ENCODE measurements at regions not wholly inside any gene's neighbourhood (a gene's known extent, or its start where the extent isn't known, plus 50 kb on each side); places are given as distances from the start of the nearest gene placed in this dataset.

DNA sequence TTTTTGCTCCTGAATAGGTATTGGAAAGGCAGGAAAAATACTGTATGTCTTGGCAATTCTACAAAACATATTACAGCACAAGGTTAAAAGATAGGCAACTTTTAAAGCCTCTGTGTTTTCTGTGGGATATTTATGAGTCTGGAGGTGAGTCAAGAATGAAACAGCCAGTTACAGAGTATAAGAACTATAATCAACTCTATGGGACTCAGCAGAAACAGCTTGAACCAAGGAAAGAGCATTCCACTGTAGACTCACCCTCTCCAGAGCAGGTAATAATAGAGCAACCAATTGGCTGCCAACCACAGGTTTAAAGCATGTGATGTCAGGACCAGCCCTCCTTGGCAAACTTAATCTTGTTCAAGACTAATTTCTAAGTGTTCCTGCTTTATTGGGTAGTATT lies 100.5 kb upstream of the MDM1 start:
- CTCF ChIA-PET: no interaction called here
- Mint-ChIP-seq H3K9me3 (no peaks in the 10 kb centered on the region), H3K4me3 (no peak overlapping the region), H3K36me3 (ENCODE audit: low read depth) (no peaks in the 10 kb centered on the region), H3K27ac (no peak overlapping the region), H3K27me3 (no peaks in the 10 kb centered on the region), H3K4me1 (ENCODE audit: low read depth) (peaks cover 6% of the 10 kb centered on the region)
- ATAC-seq (ENCODE audit: poor library complexity): no peak
- Histone ChIP-seq H3K27me3 (ENCODE audit: control insufficient read depth in 1 of 2, insufficient read depth in 2 of 2, low read length in 2 of 2) (no peaks in the 10 kb centered on the region), H3K36me3 (ENCODE audit: insufficient read depth, low read length) (no peaks in the 10 kb centered on the region), H3K27ac (ENCODE audit: low read depth in 1 of 2, low read length in 2 of 2) (no peak overlapping the region), H3K4me3 (ENCODE audit: low read length) (no peak overlapping the region), H3K9me3 (ENCODE audit: control insufficient read depth in 1 of 2, insufficient read depth in 1 of 2, low read length in 2 of 2) (peaks cover 0 to 5% of the 10 kb centered on the region in 2 experiments), H3K4me1 (ENCODE audit: insufficient read depth, low read length) (no peaks in the 10 kb centered on the region)
- TF ChIP-seq, protein P1, sequence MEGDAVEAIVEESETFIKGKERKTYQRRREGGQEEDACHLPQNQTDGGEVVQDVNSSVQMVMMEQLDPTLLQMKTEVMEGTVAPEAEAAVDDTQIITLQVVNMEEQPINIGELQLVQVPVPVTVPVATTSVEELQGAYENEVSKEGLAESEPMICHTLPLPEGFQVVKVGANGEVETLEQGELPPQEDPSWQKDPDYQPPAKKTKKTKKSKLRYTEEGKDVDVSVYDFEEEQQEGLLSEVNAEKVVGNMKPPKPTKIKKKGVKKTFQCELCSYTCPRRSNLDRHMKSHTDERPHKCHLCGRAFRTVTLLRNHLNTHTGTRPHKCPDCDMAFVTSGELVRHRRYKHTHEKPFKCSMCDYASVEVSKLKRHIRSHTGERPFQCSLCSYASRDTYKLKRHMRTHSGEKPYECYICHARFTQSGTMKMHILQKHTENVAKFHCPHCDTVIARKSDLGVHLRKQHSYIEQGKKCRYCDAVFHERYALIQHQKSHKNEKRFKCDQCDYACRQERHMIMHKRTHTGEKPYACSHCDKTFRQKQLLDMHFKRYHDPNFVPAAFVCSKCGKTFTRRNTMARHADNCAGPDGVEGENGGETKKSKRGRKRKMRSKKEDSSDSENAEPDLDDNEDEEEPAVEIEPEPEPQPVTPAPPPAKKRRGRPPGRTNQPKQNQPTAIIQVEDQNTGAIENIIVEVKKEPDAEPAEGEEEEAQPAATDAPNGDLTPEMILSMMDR (IDR thresholded peaks at IDR 0.05): no peak
- no peak for DNase-seq
- POLR2A ChIA-PET: no interaction called here
- intact Hi-C loops (cut with DNase I, micrococcal nuclease): no loop called here

DNA sequence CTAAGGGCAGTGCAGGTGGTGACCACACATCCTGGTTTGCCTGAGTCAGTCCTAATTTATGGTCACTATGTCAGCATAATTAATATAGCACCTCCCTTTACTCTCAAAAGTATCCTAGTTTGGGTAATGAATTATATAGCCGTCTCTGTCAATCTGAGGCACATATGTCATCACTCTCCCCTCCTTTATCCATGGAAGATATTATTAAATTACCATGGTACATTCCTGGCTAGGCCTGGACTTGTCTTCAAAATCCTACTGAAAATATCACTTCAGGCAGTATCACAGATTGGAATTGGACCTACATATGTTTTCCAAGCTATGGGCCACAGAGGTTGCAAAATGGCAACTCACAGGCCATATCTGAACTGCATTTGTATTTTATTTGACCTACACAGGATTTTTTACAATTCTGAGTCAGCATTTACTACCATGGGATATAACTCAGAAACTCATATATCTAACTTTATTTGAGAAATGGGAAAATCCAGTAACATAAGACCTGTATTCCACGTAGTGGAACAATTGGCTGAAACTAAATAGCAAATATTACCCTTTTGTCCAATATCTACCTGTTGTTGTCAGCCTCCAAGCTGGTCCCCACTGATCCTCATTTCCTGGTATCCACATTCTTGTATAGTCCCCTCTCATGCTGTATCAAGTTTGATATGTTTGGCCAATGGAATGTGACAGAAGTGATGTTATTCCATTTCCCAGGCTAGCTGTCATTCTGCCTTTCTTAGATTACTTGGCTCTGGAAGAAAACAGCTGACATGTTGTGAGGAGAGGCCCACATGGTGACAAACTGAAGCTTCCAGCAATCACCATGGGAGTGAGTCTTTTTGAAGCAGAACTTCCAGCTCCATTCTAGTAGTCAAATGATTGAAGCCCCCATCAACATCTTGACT lies 102.5 kb upstream of the MDM1 start:
- Histone ChIP-seq H3K4me3 (ENCODE audit: low read length) (no peak overlapping the region), H3K9me3 (ENCODE audit: control insufficient read depth in 1 of 2, insufficient read depth in 1 of 2, low read length in 2 of 2) (peaks cover 0 to 5% of the 10 kb centered on the region in 2 experiments), H3K36me3 (ENCODE audit: insufficient read depth, low read length) (no peaks in the 10 kb centered on the region), H3K4me1 (ENCODE audit: insufficient read depth, low read length) (peaks cover 5% of the 10 kb centered on the region), H3K27ac (ENCODE audit: low read depth in 1 of 2, low read length in 2 of 2) (no peak overlapping the region), H3K27me3 (ENCODE audit: control insufficient read depth in 1 of 2, insufficient read depth in 2 of 2, low read length in 2 of 2) (no peaks in the 10 kb centered on the region)
- POLR2A ChIA-PET: no interaction called here
- ATAC-seq (ENCODE audit: poor library complexity): no peak
- DNase-seq: no peak
- Mint-ChIP-seq H3K27me3 (no peaks in the 10 kb centered on the region), H3K27ac (no peak overlapping the region), H3K9me3 (no peaks in the 10 kb centered on the region), H3K4me3 (no peak overlapping the region), H3K4me1 (ENCODE audit: low read depth) (peaks cover 6% of the 10 kb centered on the region), H3K36me3 (ENCODE audit: low read depth) (no peaks in the 10 kb centered on the region)
- CTCF ChIA-PET: no interaction called here
- TF ChIP-seq, protein P1 (IDR thresholded peaks at IDR 0.05): no peak
- intact Hi-C loops (cut with DNase I, micrococcal nuclease): no loop called here

DNA sequence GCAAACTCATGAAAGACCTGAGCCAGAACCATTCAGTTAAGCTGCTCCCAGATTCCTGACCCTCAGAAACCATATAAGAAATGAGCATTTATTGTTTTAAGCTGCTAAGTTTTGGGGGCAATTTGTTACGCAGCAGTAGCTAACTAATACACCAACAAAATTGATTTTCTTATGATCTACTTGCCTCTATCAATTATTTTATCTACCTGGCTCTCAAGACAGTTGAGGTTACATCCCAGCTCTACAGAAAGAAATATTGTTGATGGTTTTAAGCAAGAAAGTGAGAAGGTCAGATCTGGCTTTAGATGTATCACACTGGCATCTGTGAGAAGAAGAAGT lies 103.1 kb upstream of the MDM1 start:
- no peaks in the 10 kb centered on the region for H3K36me3 Mint-ChIP-seq (ENCODE audit: low read depth)
- no peaks in the 10 kb centered on the region for H3K27me3 ChIP-seq (ENCODE audit: control insufficient read depth in 1 of 2, insufficient read depth in 2 of 2, low read length in 2 of 2)
- no peak overlapping the region for H3K4me3 Mint-ChIP-seq
- DNase-seq (no peak), ATAC-seq (ENCODE audit: poor library complexity) (no peak)
- H3K4me1 Mint-ChIP-seq (ENCODE audit: low read depth): peaks cover 6% of the 10 kb centered on the region
- H3K4me1 ChIP-seq (ENCODE audit: insufficient read depth, low read length): peaks cover 10% of the 10 kb centered on the region
- peaks cover 0 to 5% of the 10 kb centered on the region in 2 experiments for H3K9me3 ChIP-seq (ENCODE audit: control insufficient read depth in 1 of 2, insufficient read depth in 1 of 2, low read length in 2 of 2)
- H3K27ac Mint-ChIP-seq: no peak overlapping the region
- ChIA-PET POLR2A (interaction anchor here (0.9 kb wide), 1 partner anchor 373 kb away, joined by 3 read pairs; the partner anchor contains the start of gene MDM2), CTCF (no interaction called here)
- TF ChIP-seq, protein P1 (IDR thresholded peaks at IDR 0.05): no peak
- H3K9me3 Mint-ChIP-seq: no peaks in the 10 kb centered on the region
- H3K4me3 ChIP-seq (ENCODE audit: low read length): no peak overlapping the region
- H3K36me3 ChIP-seq (ENCODE audit: insufficient read depth, low read length): no peaks in the 10 kb centered on the region
- intact Hi-C loops (cut with DNase I, micrococcal nuclease): no loop called here
- H3K27ac ChIP-seq (ENCODE audit: low read depth in 1 of 2, low read length in 2 of 2): no peak overlapping the region
- no peaks in the 10 kb centered on the region for H3K27me3 Mint-ChIP-seq

All from CD4-positive, alpha-beta T cell (primary cell).